HG03571 (cell line): ENCODE measurements at regions not wholly inside any gene's neighbourhood (a gene's known extent, or its start where the extent isn't known, plus 50 kb on each side); places are given as distances from the start of the nearest gene placed in this dataset.

Source experiments
- ATAC-seq: cut with Tn5 transposase; IDR thresholded peaks from one replicate; pipeline ENCODE4 v1.9.1; 2021; ENCODE audit not compliant: unreplicated experiment

GRCh38 chr2:228658998-228659397 lies 477.5 kb upstream of the SPHKAP start:
- no peak for ATAC-seq

DNA sequence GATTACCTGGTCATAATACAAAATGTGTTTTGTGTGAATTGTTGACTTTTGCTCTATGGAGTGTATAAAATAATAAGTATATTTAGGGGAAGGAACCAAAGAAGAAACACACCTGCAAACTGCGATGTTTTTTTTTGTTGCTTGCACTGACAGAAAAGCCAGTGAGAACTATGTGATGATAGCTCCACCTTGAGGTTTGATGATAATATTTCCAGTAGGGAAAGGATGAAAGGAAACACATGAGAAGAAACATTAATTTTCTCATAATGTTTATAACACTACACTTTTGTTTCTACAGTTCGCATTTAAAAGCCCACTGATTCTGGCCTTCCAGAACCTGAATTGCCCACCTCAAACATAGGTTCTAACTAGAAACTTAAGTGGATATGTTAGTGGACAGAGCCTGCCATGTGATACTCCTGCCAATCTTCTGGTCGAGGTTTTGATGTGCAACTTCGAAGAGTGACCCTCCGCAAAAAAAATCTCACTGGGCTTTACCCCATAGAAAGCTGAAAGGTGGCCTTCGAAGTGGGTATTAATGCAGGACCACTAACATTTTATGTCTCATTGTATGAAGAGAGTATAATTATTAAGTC lies 476.4 kb upstream of the SPHKAP start:
- ATAC-seq: no peak

- no peak for ATAC-seq
Observed at GRCh38 chr2:228655331-228655730, 473.8 kb upstream of the SPHKAP start.

- no peak for ATAC-seq
Observed at GRCh38 chr2:228654707-228655106, 473.2 kb upstream of the SPHKAP start.

- no peak for ATAC-seq
Observed at GRCh38 chr2:228653884-228654283, 472.4 kb upstream of the SPHKAP start.

- ATAC-seq: no peak
Observed at GRCh38 chr2:228652366-228652765, 470.9 kb upstream of the SPHKAP start.

DNA sequence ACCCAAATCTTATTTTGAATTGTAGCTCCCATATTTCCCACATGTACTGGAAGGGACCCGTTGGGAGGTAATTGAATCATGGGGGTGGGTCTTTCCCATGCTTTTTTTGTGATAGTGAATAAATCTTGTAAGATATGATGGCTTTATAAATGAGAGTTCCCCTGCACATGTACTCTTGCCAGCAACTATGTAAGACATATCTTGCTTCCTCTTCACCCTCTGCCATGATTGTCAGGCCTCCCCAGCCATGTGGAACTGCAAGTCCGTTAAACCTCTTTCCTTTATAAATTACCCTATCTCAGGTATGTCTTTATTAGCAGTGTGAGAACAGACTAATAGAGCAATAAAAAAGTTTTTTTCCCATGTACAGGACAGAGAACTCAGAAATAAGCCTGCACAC lies 468.4 kb upstream of the SPHKAP start:
- ATAC-seq: no peak

GRCh38 chr2:228649447-228649846 lies 468.0 kb upstream of the SPHKAP start:
- ATAC-seq: no peak

- no peak for ATAC-seq
Observed at GRCh38 chr2:228648541-228648940, 467.1 kb upstream of the SPHKAP start.

- ATAC-seq: no peak
Observed at GRCh38 chr2:228646061-228646460, 464.6 kb upstream of the SPHKAP start.

GRCh38 chr2:228644199-228644598 lies 462.7 kb upstream of the SPHKAP start:
- ATAC-seq: no peak

GRCh38 chr2:228642861-228643260 lies 461.4 kb upstream of the SPHKAP start:
- no peak for ATAC-seq

GRCh38 chr2:228630786-228631185 lies 449.3 kb upstream of the SPHKAP start:
- no peak for ATAC-seq

DNA sequence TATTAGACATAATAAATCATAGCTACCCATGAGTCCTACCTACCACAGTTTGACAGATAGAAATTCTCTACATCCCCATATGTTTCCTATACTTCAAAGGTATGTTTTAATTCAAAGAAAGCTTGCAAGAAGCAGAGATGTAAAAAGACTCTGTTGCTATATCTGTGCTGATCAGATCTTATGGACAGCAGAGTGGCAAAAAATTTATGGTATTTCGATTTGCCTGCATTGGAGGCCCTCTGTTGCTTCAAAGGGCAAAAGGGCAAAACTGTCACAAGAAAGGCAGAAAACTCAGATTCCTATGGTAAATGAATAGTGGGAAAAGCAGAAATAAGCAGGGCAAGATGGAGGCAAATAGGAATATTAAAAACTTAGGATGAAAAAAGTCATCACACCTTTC lies 447.8 kb upstream of the SPHKAP start:
- no peak for ATAC-seq

DNA sequence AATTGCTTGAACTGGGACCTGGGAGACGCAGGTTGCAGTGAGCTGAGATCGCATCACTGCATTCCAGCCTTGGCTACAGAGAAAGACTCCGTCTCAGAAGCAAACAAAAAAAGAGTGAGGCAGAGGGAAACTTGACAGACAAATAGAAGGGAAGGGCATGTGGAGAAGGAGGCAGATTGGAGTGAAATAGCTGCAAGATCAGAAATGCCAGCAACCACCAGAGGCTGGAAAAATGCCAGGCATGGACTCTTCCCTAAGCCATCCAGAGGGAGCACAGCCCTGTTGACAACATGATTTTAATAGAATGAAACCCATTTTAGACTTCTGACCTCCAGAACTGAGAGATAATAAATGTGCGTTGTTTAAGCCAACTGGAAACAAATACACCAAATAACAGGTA lies 447.2 kb upstream of the SPHKAP start:
- no peak for ATAC-seq

DNA sequence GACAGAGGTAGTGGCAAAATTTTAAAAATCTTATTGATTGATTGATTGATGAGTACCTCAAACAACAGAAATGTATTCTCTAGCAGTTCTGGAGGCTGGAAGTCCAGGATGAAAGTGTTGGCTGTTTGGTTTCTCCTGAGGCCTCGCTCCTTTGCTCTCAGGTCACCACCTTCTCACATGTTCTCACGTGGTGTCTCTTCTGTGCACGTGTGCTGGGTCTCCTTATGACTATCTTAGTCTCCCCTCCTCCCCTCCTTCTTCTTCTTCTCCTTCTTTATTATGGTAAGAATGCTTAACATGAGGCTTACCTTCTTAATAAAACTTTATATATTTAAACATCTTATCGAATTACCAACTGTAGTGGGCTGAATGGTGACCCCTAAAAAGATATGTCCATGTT lies 446.0 kb upstream of the SPHKAP start:
- no peak for ATAC-seq

GRCh38 chr2:228625481-228625880 lies 444.0 kb upstream of the SPHKAP start:
- no peak for ATAC-seq

DNA sequence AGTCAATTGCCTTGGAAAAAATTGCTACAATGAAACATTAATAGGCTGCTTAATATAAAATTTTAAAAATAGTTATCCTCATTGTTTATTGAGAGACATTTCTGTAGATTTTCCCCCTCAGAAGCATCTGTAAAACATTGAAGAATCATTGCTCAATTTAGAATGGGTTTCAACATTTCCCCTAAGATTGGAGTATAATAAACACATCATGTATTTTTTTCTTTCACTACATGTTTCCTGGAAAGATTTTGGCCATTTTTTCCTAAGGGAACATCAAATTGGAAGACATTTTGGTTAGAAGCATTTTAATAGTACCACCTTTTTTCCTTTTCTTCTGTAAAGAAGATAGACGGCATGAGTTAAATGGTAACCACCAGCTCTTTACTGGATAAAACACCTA lies 443.2 kb upstream of the SPHKAP start:
- no peak for ATAC-seq

GRCh38 chr2:228615496-228615895 lies 434.0 kb upstream of the SPHKAP start:
- ATAC-seq: no peak

GRCh38 chr2:228614741-228615140 lies 433.3 kb upstream of the SPHKAP start:
- ATAC-seq: no peak

GRCh38 chr2:228613133-228613850 lies 431.8 kb upstream of the SPHKAP start:
- no peak for ATAC-seq

DNA sequence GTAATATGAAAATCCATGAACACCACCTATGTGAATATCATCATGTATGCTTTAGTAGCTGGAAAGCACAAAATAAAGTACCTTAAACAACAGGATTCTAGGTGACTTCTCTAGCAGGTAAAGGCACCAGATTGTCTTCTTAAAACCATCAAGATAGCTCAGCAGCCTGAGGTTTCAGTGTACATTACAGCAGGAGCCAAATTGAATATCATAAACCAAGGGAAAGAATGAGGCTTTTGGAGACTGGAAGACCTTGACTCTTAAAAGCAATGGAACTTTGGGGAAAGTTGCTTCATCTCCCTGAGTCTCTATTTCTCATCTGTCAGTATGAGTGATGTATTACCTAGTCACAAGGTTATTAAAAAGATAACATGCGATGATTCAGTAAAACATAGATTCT lies 429.7 kb upstream of the SPHKAP start:
- no peak for ATAC-seq

GRCh38 chr2:228602288-228602687 lies 420.8 kb upstream of the SPHKAP start:
- ATAC-seq: no peak
